Gastroesophageal sphincter (tissue), 4 donors: ENCODE measurements at regions not wholly inside any gene's neighbourhood (a gene's known extent, or its start where the extent isn't known, plus 50 kb on each side); places are given as distances from the start of the nearest gene placed in this dataset.

Source experiments
- ATAC-seq: fragments of 150-250 bp; one replicate; pipeline ENCODE4 v1.9.1; 2016; ENCODE audit warnings: mild to moderate bottlenecking, moderate library complexity
- H3K27ac ChIP-seq, 4 donors: fragments of 200-600 bp; sonication (generic) in 3 of 4; 1 replicate in 3 of 4; 2 replicates in 1 of 4; pipeline ENCODE4 v1.5.1; 2016 to 2019
- H3K27me3 ChIP-seq: fragments of 200-600 bp; sonication (generic); one replicate; pipeline ENCODE4 v1.5.1; 2019
- H3K36me3 ChIP-seq, 2 donors: fragments of 200-600 bp; sonication (generic); one replicate each; pipeline ENCODE4 v1.5.1; 2019; ENCODE audit warnings: control low read depth in 1 of 2
- H3K4me1 ChIP-seq, 3 donors: fragments of 200-600 bp; sonication (generic); 1 replicate in 2 of 3; 2 replicates in 1 of 3; pipeline ENCODE4 v1.5.1; 2016 to 2019; ENCODE audit warnings: control low read depth in 2 of 3
- H3K4me3 ChIP-seq, 2 donors: fragments of 200-600 bp; sonication (generic); one replicate each; pipeline ENCODE4 v1.5.1; 2019; ENCODE audit warnings: mild to moderate bottlenecking in 1 of 2, moderate library complexity in 1 of 2
- H3K9me3 ChIP-seq, 3 donors: fragments of 200-600 bp; sonication (generic); one replicate each; pipeline ENCODE4 v1.5.1; 2017 to 2019; ENCODE audit warnings: control low read depth in 2 of 3
- CTCF ChIP-seq, 4 experiments: fragments of 200-600 bp in 2 of 4; fragments of 450-650 bp in 2 of 4; sonication (generic) in 1 of 4; IDR thresholded peaks; one replicate each; pipeline ENCODE4 v1.5.1; 2017 to 2019; ENCODE audit warnings: antibody characterized with exemption in 4 of 4, mild to moderate bottlenecking in 2 of 4, moderate library complexity in 2 of 4
- EP300 ChIP-seq: sonication (generic); formaldehyde crosslinking; IDR thresholded peaks from one replicate; pipeline ENCODE4 v1.6.1; 2017; ENCODE audit warnings: antibody characterized with exemption, mild to moderate bottlenecking
- POLR2A ChIP-seq, 2 donors: fragments of 450-650 bp; IDR thresholded peaks; one replicate each; pipeline ENCODE4 v1.6.1; 2017; ENCODE audit warnings: antibody characterized with exemption in 2 of 2, mild to moderate bottlenecking in 2 of 2, moderate library complexity in 1 of 2
- POLR2AphosphoS5 ChIP-seq: sonication (generic); formaldehyde crosslinking; IDR thresholded peaks from one replicate; pipeline ENCODE4 v1.6.1; 2017; ENCODE audit warnings: antibody characterized with exemption
- WGBS, 2 donors: methylation state at CpG; one replicate each; pipeline ENCODE4 v1.1.5; 2018; ENCODE audit warnings: low coverage in 1 of 2; 5-methylcytosine and 5-hydroxymethylcytosine counted together

- WGBS, 2 donors: 47 to 58% methylated on average over 3 of the region's 3 CpGs
- no peak overlapping the region for H3K27ac ChIP-seq
Observed at GRCh38 chr12:83538361-83538965, 851.8 kb downstream of the TMTC2 start.

GRCh38 chr12:83537428-83538053 lies 850.8 kb downstream of the TMTC2 start:
- Histone ChIP-seq H3K27ac (no peak overlapping the region), H3K4me1 (no peaks in the 10 kb centered on the region), H3K4me3 (no peak overlapping the region), H3K27me3 (no peaks in the 10 kb centered on the region), H3K9me3 (no peaks in the 10 kb centered on the region), H3K36me3 (no peaks in the 10 kb centered on the region)
- TF ChIP-seq EP300 (no peak), POLR2AphosphoS5 (no peak), POLR2A (IDR thresholded peaks at IDR 0.05) (no peak), CTCF (IDR thresholded peaks at IDR 0.05) (no peak)
- WGBS, 2 donors: 42% methylated on average over 2 of the region's 4 CpGs
- no peak for ATAC-seq

More at GRCh38 chr12:83538361-83538965, 851.8 kb downstream of the TMTC2 start:
- ATAC-seq: no peak
- Histone ChIP-seq H3K27me3 (no peaks in the 10 kb centered on the region), H3K4me3 (no peak overlapping the region), H3K4me1 (no peaks in the 10 kb centered on the region), H3K36me3 (no peaks in the 10 kb centered on the region), H3K9me3 (no peaks in the 10 kb centered on the region)
- TF ChIP-seq CTCF (IDR thresholded peaks at IDR 0.05) (no peak), POLR2A (IDR thresholded peaks at IDR 0.05) (no peak), EP300 (no peak), POLR2AphosphoS5 (no peak)

GRCh38 chr12:83536496-83536895 lies 849.8 kb downstream of the TMTC2 start:
- WGBS, 2 donors: 80 to 100% methylated on average over 1 of the region's 1 CpG
- Histone ChIP-seq H3K36me3 (no peaks in the 10 kb centered on the region), H3K9me3 (no peaks in the 10 kb centered on the region), H3K27ac (no peak overlapping the region), H3K4me3 (no peak overlapping the region), H3K27me3 (no peaks in the 10 kb centered on the region), H3K4me1 (no peaks in the 10 kb centered on the region)
- no peak for ATAC-seq
- TF ChIP-seq EP300: no peak
- TF ChIP-seq POLR2A (IDR thresholded peaks at IDR 0.05): no peak
- no peak for TF ChIP-seq POLR2AphosphoS5
- TF ChIP-seq CTCF (IDR thresholded peaks at IDR 0.05): no peak

GRCh38 chr12:83528571-83528970 lies 841.9 kb downstream of the TMTC2 start:
- H3K27ac ChIP-seq: no peak overlapping the region
- ATAC-seq: no peak
- H3K4me1 ChIP-seq: no peaks in the 10 kb centered on the region
- 67 to 83% methylated on average over 1 of the region's 1 CpG for WGBS, 2 donors
- H3K36me3 ChIP-seq: no peaks in the 10 kb centered on the region
- H3K4me3 ChIP-seq: no peak overlapping the region
- H3K9me3 ChIP-seq: no peaks in the 10 kb centered on the region
- no peaks in the 10 kb centered on the region for H3K27me3 ChIP-seq
- TF ChIP-seq EP300 (no peak), CTCF (IDR thresholded peaks at IDR 0.05) (no peak), POLR2A (IDR thresholded peaks at IDR 0.05) (no peak), POLR2AphosphoS5 (no peak)

- H3K27ac ChIP-seq: no peak overlapping the region
- no peak overlapping the region for H3K4me3 ChIP-seq
- TF ChIP-seq CTCF (IDR thresholded peaks at IDR 0.05) (no peak), EP300 (no peak), POLR2AphosphoS5 (no peak), POLR2A (IDR thresholded peaks at IDR 0.05) (no peak)
- H3K27me3 ChIP-seq: no peaks in the 10 kb centered on the region
- H3K4me1 ChIP-seq: no peaks in the 10 kb centered on the region
- no peaks in the 10 kb centered on the region for H3K36me3 ChIP-seq
- 29% methylated on average over 1 of the region's 1 CpG for WGBS, 2 donors
- H3K9me3 ChIP-seq: no peaks in the 10 kb centered on the region
- no peak for ATAC-seq
Observed at GRCh38 chr12:83527810-83528209, 841.1 kb downstream of the TMTC2 start.
